ENCODE measurements at regions not wholly inside any gene's neighbourhood (a gene's known extent, or its start where the extent isn't known, plus 50 kb on each side); places are given as distances from the start of the nearest gene placed in this dataset.

DNA sequence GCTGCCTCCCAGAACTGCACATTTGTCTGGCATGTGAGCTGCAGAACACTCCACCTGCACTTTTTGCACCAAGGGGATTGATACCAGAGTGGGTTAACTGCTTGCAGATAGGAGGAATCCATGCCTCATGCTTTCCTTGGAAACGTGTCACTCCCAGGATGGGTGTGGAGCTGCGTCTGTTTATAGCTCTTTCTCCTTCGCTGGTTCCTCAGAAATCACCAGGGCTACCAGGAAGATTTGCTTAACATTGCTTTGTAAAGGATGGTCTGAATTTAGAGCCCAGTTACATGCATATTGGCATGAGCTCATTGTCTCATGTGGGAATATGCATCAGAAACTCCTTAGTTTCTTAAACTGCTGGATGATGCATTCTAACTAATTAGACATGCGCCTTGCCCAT is 234.6 kb downstream of the GADD45G start:
- TF ChIP-seq POLR2A (IDR thresholded peaks at IDR 0.05) = no peak
- TF ChIP-seq, protein P1, sequence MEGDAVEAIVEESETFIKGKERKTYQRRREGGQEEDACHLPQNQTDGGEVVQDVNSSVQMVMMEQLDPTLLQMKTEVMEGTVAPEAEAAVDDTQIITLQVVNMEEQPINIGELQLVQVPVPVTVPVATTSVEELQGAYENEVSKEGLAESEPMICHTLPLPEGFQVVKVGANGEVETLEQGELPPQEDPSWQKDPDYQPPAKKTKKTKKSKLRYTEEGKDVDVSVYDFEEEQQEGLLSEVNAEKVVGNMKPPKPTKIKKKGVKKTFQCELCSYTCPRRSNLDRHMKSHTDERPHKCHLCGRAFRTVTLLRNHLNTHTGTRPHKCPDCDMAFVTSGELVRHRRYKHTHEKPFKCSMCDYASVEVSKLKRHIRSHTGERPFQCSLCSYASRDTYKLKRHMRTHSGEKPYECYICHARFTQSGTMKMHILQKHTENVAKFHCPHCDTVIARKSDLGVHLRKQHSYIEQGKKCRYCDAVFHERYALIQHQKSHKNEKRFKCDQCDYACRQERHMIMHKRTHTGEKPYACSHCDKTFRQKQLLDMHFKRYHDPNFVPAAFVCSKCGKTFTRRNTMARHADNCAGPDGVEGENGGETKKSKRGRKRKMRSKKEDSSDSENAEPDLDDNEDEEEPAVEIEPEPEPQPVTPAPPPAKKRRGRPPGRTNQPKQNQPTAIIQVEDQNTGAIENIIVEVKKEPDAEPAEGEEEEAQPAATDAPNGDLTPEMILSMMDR (IDR thresholded peaks at IDR 0.05) = no peak
